Thoracic aorta (tissue), 2 donors: ENCODE measurements at regions not wholly inside any gene's neighbourhood (a gene's known extent, or its start where the extent isn't known, plus 50 kb on each side); places are given as distances from the start of the nearest gene placed in this dataset.

Experiments used
- ATAC-seq: fragments of 150-250 bp; one replicate; pipeline ENCODE4 v1.8.0; 2017; ENCODE audit warnings: low read depth; ENCODE audit not compliant: insufficient number of reproducible peaks, low FRiP score
- DNase-seq: peaks from one replicate; pipeline ENCODE4 v3.0.0-alpha.2; 2020; ENCODE audit warnings: low spot score
- H3K27ac ChIP-seq, 2 donors: fragments of 200-600 bp; sonication (generic); 1 replicate in 1 of 2; 2 replicates in 1 of 2; pipeline ENCODE4 v1.5.1; 2016; ENCODE audit warnings: mild to moderate bottlenecking in 2 of 2, moderate library complexity in 2 of 2
- H3K27me3 ChIP-seq: fragments of 200-600 bp; sonication (generic); replicated peaks from 2 replicates; pipeline ENCODE4 v1.6.0; 2016; ENCODE audit warnings: mild to moderate bottlenecking; ENCODE audit not compliant: insufficient read depth
- H3K36me3 ChIP-seq: fragments of 200-600 bp; sonication (generic); one replicate; pipeline ENCODE4 v1.5.1; 2016
- H3K4me1 ChIP-seq, 2 donors: fragments of 200-600 bp; sonication (generic); 1 replicate in 1 of 2; 2 replicates in 1 of 2; pipeline versions ENCODE4 v1.5.1 to v1.6.0; 2016; ENCODE audit warnings: low read depth in 2 of 2, mild to moderate bottlenecking in 1 of 2; ENCODE audit not compliant: control insufficient read depth in 1 of 2
- H3K4me3 ChIP-seq: fragments of 200-600 bp; sonication (generic); 2 replicates; pipeline ENCODE4 v1.5.1; 2016; ENCODE audit warnings: mild to moderate bottlenecking
- H3K9me3 ChIP-seq: fragments of 200-600 bp; sonication (generic); 2 replicates; pipeline ENCODE4 v1.5.1; 2016
- CTCF ChIP-seq: fragments of 200-600 bp; sonication (generic); IDR thresholded peaks from one replicate; pipeline ENCODE4 v1.5.1; 2019; ENCODE audit warnings: antibody characterized with exemption

DNA sequence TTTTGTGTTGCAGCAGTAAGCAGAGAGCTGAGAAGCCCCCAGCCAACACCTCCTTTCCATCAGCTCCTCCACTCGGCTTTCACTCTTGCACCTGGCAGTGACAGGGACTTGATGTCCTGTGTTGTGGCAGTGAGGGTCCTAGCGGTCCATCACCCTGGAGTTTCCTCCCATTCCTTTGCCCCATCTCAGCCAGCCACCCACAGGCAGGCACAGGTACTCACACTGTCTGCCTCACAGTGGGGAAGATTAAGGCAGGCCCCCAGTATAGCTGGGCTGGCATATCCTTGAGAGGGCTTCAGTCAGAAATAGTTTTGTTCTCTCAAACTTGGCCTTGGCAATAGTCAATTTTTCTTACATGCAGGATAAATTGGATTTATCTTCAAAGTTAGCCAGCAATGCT lies 362.7 kb downstream of the GADD45G start:
- ATAC-seq, result no peak

GRCh38 chr9:89969156-89969675 lies 364.4 kb downstream of the GADD45G start:
- no peaks in the 10 kb centered on the region for H3K4me1 ChIP-seq
- DNase-seq, result no peak
- no peaks in the 10 kb centered on the region for H3K9me3 ChIP-seq
- no peaks in the 10 kb centered on the region for H3K36me3 ChIP-seq
- TF ChIP-seq CTCF, result no peak
- H3K4me3 ChIP-seq, result no peak overlapping the region
- H3K27ac ChIP-seq, result no peak overlapping the region
- H3K27me3 ChIP-seq, result no peaks in the 10 kb centered on the region
- ATAC-seq, result no peak

More for the DNA sequence above, 362.7 kb downstream of the GADD45G start:
- Histone ChIP-seq H3K9me3 (no peaks in the 10 kb centered on the region), H3K4me1 (no peaks in the 10 kb centered on the region), H3K36me3 (no peaks in the 10 kb centered on the region), H3K27me3 (no peaks in the 10 kb centered on the region), H3K4me3 (no peak overlapping the region), H3K27ac (no peak overlapping the region)
- no peak for DNase-seq
- no peak for TF ChIP-seq CTCF

DNA sequence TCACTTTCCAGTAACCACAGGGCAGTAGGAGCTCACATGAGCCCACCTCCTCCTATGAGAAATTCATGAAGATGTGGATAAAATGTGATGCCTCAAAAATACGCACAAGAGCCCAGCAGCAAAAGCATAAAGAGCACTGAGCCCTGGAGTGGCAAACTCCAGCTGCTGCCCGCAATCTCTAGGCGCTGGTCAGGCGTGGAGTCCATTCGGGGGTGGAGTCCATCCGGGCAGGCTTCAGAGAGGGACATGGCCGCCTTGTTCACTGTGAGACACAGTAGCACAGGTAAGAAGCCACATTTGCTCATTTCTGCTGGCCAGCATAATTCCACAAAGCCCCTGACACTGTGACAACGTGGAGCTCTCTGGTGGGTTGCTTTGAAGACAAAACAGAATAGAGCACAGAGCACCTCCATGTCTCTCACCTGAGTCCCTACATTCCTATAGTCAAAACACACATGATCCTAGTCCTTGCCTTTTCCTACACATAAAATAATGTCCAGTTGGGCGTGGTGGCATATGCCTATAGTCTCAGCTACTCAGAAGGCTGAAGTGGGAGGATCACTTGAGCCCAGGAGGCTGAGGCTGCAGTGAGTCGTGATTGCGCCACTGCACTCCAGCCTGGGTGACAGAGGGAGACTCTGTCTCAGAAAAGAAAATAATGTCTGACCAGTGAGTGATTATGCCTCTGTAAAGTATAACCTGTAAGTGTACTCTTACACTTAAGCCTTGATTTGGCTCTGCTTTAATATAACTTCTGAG lies 365.2 kb downstream of the GADD45G start:
- TF ChIP-seq CTCF, result no peak
- H3K27me3 ChIP-seq, result no peaks in the 10 kb centered on the region
- ATAC-seq, result no peak
- no peak overlapping the region for H3K27ac ChIP-seq
- H3K9me3 ChIP-seq, result no peaks in the 10 kb centered on the region
- no peak overlapping the region for H3K4me3 ChIP-seq
- no peaks in the 10 kb centered on the region for H3K4me1 ChIP-seq
- no peaks in the 10 kb centered on the region for H3K36me3 ChIP-seq
- DNase-seq, result no peak

GRCh38 chr9:89970701-89971100 lies 365.9 kb downstream of the GADD45G start:
- no peak for ATAC-seq
- Histone ChIP-seq H3K9me3 (no peaks in the 10 kb centered on the region), H3K4me1 (no peaks in the 10 kb centered on the region), H3K27ac (no peak overlapping the region), H3K27me3 (no peaks in the 10 kb centered on the region), H3K4me3 (no peak overlapping the region), H3K36me3 (no peaks in the 10 kb centered on the region)
- no peak for DNase-seq
- no peak for TF ChIP-seq CTCF

- Histone ChIP-seq H3K27me3 (no peaks in the 10 kb centered on the region), H3K9me3 (no peaks in the 10 kb centered on the region), H3K36me3 (no peaks in the 10 kb centered on the region), H3K4me3 (no peak overlapping the region), H3K4me1 (no peaks in the 10 kb centered on the region), H3K27ac (no peak overlapping the region)
- DNase-seq (no peak), ATAC-seq (no peak)
- TF ChIP-seq CTCF, result no peak
Observed at GRCh38 chr9:89972535-89972934, 367.7 kb downstream of the GADD45G start.
